ENCODE measurements at regions not wholly inside any gene's neighbourhood (a gene's known extent, or its start where the extent isn't known, plus 50 kb on each side); places are given as distances from the start of the nearest gene placed in this dataset.

DNA sequence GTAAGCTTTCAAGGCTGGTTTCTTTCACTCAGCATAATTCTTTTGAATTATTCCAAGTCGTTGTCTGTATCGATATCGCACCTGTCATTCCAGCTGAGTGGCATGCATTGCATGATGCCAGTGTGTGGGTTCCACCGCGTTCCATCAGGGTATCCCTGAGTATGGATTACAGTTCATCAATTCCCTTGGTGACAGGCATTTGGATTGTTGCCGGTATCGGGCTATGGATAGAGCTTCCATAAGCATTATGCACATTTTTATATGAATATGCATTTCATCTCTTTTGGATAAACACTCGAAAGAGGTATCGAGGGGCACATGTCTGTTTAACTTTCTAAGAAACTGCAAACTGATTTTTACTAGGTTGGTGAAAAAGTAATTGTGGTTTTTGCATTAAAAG is 698.8 kb downstream of the BRD1 start:
- TF ChIP-seq, protein P1, sequence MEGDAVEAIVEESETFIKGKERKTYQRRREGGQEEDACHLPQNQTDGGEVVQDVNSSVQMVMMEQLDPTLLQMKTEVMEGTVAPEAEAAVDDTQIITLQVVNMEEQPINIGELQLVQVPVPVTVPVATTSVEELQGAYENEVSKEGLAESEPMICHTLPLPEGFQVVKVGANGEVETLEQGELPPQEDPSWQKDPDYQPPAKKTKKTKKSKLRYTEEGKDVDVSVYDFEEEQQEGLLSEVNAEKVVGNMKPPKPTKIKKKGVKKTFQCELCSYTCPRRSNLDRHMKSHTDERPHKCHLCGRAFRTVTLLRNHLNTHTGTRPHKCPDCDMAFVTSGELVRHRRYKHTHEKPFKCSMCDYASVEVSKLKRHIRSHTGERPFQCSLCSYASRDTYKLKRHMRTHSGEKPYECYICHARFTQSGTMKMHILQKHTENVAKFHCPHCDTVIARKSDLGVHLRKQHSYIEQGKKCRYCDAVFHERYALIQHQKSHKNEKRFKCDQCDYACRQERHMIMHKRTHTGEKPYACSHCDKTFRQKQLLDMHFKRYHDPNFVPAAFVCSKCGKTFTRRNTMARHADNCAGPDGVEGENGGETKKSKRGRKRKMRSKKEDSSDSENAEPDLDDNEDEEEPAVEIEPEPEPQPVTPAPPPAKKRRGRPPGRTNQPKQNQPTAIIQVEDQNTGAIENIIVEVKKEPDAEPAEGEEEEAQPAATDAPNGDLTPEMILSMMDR (IDR thresholded peaks at IDR 0.05; ENCODE audit: insufficient read depth, low read length, poor library complexity, severe bottlenecking): no peak
- no peaks in the 10 kb centered on the region for H3K36me3 ChIP-seq (ENCODE audit: control insufficient read depth, insufficient read depth, low read length)
- DNase-seq (ENCODE audit: extremely low read depth, insufficient read length): no peak
- H3K4me3 ChIP-seq (replicated peaks; ENCODE audit: low read depth, low read length): no peak overlapping the region
- no peaks in the 10 kb centered on the region for H3K27me3 ChIP-seq (replicated peaks; ENCODE audit: control insufficient read depth, insufficient read depth, low read length)

DNA sequence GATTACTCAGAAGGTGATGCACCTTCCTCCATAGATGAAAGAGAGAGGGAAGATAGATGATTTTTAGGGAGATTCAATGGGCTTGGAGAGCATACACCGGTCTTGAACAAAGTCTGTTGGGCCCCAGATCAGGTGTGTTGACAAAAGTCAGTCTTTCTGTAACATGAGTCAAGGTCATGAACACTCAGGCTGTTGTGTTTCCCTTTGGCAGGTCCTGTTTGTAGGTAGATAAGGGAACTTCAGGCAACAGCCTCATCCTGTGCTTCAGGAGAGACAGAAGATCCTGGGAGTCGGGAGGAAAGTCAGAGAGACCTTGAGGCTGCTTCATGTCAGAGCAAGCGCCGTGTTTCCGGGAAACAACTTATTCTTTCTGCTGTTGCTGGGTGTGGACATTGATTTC is 703.1 kb downstream of the BRD1 start:
- Histone ChIP-seq H3K36me3 (ENCODE audit: control insufficient read depth, insufficient read depth, low read length) (no peaks in the 10 kb centered on the region), H3K4me3 (replicated peaks; ENCODE audit: low read depth, low read length) (no peak overlapping the region), H3K27me3 (replicated peaks; ENCODE audit: control insufficient read depth, insufficient read depth, low read length) (no peaks in the 10 kb centered on the region)
- no peak for DNase-seq (ENCODE audit: extremely low read depth, insufficient read length)
- TF ChIP-seq, protein P1 (IDR thresholded peaks at IDR 0.05; ENCODE audit: insufficient read depth, low read length, poor library complexity, severe bottlenecking): no peak

DNA sequence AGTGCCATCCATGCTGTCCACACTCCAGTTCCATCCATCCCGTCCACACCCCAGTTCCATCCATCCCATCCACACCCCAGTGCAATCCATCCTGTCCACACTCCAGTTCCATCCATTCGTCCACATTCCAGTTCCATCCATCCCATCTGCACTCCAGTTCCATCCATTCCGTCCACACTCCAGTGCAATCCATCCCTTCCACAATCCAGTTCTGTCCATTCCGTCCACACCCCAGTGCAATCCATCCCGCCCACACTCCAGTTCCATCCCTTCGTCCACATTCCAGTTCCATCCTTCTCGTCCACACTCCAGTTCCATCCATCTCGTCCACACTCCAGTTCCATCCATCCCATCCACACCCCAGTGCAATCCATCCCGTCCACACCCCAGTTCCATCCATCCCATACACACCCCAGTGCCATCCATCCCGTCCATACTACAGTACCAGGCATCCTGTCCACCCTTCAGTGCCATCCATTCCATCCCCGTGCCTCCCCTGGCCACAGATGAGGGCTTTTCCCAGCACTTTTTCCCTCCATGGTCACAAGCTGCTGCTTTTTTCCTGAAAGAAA is 704.0 kb downstream of the BRD1 start:
- TF ChIP-seq, protein P1 (IDR thresholded peaks at IDR 0.05; ENCODE audit: insufficient read depth, low read length, poor library complexity, severe bottlenecking): no peak
- H3K36me3 ChIP-seq (ENCODE audit: control insufficient read depth, insufficient read depth, low read length): no peaks in the 10 kb centered on the region
- no peak for DNase-seq (ENCODE audit: extremely low read depth, insufficient read length)
- no peaks in the 10 kb centered on the region for H3K27me3 ChIP-seq (replicated peaks; ENCODE audit: control insufficient read depth, insufficient read depth, low read length)
- H3K4me3 ChIP-seq (replicated peaks; ENCODE audit: low read depth, low read length): no peak overlapping the region

DNA sequence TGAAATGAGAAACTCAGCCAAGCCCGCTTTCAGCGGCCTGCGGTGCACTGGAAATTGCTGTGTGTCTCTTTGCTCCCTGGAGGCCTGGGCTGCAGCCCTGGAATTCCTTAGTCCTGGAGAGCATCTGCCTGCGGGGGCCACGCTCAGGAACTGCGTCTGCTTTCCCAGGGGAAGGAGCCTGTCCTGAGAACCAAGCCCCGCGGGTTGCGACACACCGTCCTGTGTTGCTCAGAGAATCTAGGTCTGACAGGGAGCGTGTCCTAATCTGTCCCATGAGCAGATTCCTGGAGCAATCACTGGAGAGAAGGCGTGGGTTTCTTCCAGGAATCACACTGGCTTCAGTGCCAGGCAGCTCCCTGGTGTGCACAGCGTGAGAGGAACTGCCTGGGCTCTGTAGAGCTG is 708.1 kb downstream of the BRD1 start:
- Histone ChIP-seq H3K36me3 (ENCODE audit: control insufficient read depth, insufficient read depth, low read length) (no peaks in the 10 kb centered on the region), H3K27me3 (replicated peaks; ENCODE audit: control insufficient read depth, insufficient read depth, low read length) (no peaks in the 10 kb centered on the region), H3K4me3 (replicated peaks; ENCODE audit: low read depth, low read length) (no peak overlapping the region)
- TF ChIP-seq, protein P1 (IDR thresholded peaks at IDR 0.05; ENCODE audit: insufficient read depth, low read length, poor library complexity, severe bottlenecking): no peak
- DNase-seq (ENCODE audit: extremely low read depth, insufficient read length): no peak

DNA sequence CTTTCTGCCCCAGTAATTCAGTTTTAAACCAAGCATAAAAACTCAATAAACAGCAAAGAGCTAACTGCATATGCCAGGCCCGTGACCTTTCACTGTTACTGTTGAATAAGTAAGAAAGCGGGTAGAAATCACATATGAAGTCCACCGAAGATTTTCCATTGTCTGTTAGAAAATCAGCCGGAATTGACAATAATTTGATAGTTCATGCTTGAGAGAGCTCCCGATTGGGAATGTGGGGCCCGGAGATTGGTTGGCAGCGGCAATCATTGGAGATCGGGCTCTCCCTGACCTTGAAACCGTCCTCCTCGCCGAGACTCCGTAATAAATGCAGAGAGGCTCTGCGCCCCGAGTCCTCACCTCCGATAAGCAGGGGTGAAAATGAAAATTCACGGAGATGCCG is 709.6 kb downstream of the BRD1 start:
- TF ChIP-seq, protein P1 (IDR thresholded peaks at IDR 0.05; ENCODE audit: insufficient read depth, low read length, poor library complexity, severe bottlenecking): no peak
- Histone ChIP-seq H3K27me3 (replicated peaks; ENCODE audit: control insufficient read depth, insufficient read depth, low read length) (no peaks in the 10 kb centered on the region), H3K36me3 (ENCODE audit: control insufficient read depth, insufficient read depth, low read length) (no peaks in the 10 kb centered on the region), H3K4me3 (replicated peaks; ENCODE audit: low read depth, low read length) (no peak overlapping the region)
- no peak for DNase-seq (ENCODE audit: extremely low read depth, insufficient read length)

DNA sequence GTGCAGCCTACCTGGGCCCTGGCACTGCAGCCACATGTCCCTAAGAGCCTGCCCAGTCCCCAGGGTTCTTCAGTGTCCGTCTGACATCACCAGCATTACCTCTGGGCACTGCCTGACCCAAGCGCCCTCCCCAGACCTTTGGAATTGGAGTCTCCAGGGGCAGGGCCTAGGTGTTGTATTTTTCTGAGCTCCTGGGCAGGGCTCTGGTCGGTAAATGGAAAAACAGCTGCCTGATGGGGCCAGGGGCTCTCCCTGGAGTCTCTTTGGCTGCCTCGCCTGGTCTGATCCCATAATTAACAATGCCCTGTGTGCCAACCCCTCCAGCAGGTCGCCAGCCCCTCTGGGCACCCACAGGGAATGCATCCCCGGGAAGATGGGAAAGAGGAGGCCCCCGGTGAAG is 710.2 kb downstream of the BRD1 start:
- H3K27me3 ChIP-seq (replicated peaks; ENCODE audit: control insufficient read depth, insufficient read depth, low read length): no peaks in the 10 kb centered on the region

More for the DNA sequence above, 710.2 kb downstream of the BRD1 start:
- H3K36me3 ChIP-seq (ENCODE audit: control insufficient read depth, insufficient read depth, low read length): no peaks in the 10 kb centered on the region
- DNase-seq (ENCODE audit: extremely low read depth, insufficient read length): no peak
- H3K4me3 ChIP-seq (replicated peaks; ENCODE audit: low read depth, low read length): no peak overlapping the region
- TF ChIP-seq, protein P1 (IDR thresholded peaks at IDR 0.05; ENCODE audit: insufficient read depth, low read length, poor library complexity, severe bottlenecking): no peak
